SU-DHL-6 (cell line): ENCODE measurements at regions not wholly inside any gene's neighbourhood (a gene's known extent, or its start where the extent isn't known, plus 50 kb on each side); places are given as distances from the start of the nearest gene placed in this dataset.

Experiments
- CTCF ChIP-seq: fragments of 200-600 bp; sonication (generic); IDR thresholded peaks from one replicate; pipeline ENCODE4 v1.5.1; 2017; ENCODE audit warnings: antibody characterized with exemption, mild to moderate bottlenecking, low read length, moderate library complexity; ENCODE audit not compliant: insufficient read depth, poor library complexity, severe bottlenecking
- EZH2phosphoT487 ChIP-seq: fragments of 200-600 bp; sonication (generic), shearing (Covaris generic); conservative IDR thresholded peaks from 2 replicates; pipeline ENCODE4 v1.6.1; 2018; ENCODE audit warnings: mild to moderate bottlenecking, antibody characterized with exemption, low read length, moderate library complexity, mixed read lengths

- TF ChIP-seq CTCF = no peak
- no peak for TF ChIP-seq EZH2phosphoT487
Measured at GRCh38 chr2:124967325-124967724, 942.2 kb downstream of the CNTNAP5 start.
